K562 (cell line): ENCODE measurements at regions not wholly inside any gene's neighbourhood (a gene's known extent, or its start where the extent isn't known, plus 50 kb on each side); places are given as distances from the start of the nearest gene placed in this dataset.
"Not testable (repeated sequence)": the region's sequence is repeated elsewhere in the genome, so short reads cannot be mapped to it uniquely, and the experiment has no call there.

Experiments used
- ATAC-seq: fragments of 200-7000 bp; cut with Tn5 transposase; 3 replicates; pipeline ENCODE4 v1.9.1; 2020; ENCODE audit warnings: moderate library complexity
- BruUV-seq: library from RNA; stranded (reverse); fragments of 400-500 nt; replicated peaks from 2 replicates; lab custom pipeline; 2021; lab: Mats Ljungman, UMichigan
- CTCF ChIA-PET: fragments of 300-600 bp; formaldehyde crosslinking; extraction: SDS; loops from one replicate; lab custom pipeline; 2021; ENCODE audit warnings: low intra/inter-chr PET ratio; lab: Yijun Ruan, JAX
- POLR2A ChIA-PET: fragments of 300-600, 350-650 bp; sonication (Branson Sonifier 250); formaldehyde crosslinking; extraction: SDS; loops from one replicate; lab custom pipeline; 2021; ENCODE audit warnings: antibody characterized with exemption, inconsistent platforms; lab: Yijun Ruan, JAX
- DNase-seq, 4 experiments: peaks; one replicate each; pipeline versions ENCODE4 v3.0.0 to v3.0.0-alpha.2; 2011 to 2018; ENCODE audit warnings: low spot score in 3 of 4, mixed read lengths in 3 of 4; ENCODE audit errors: extremely low read depth in 1 of 4
- FAIRE-seq: peaks from 2 replicates; lab custom pipeline; 2011; peaks lifted over from hg19 to GRCh38; lab: Jason Lieb, UNC
- H2AFZ ChIP-seq: 2 replicates; pipeline ENCODE4 v1.6.0; 2011; ENCODE audit warnings: low read depth, low read length, control low read depth, inconsistent platforms
- H3K27ac ChIP-seq: fragments of 200-600 bp; 3 replicates; pipeline ENCODE4 v1.8.0; 2011; ENCODE audit warnings: low read depth, mild to moderate bottlenecking, control low read depth, inconsistent platforms, low read length, moderate library complexity, mixed read lengths; ENCODE audit errors: extremely low read depth
- H3K27me3 ChIP-seq, 2 experiments: fragments of 300-600 bp in 1 of 2; 2 replicates in 1 of 2; 3 replicates in 1 of 2; pipeline versions ENCODE4 v1.6.0 to v1.8.0; 2011; ENCODE audit warnings: inconsistent platforms in 2 of 2, low read length in 2 of 2, mild to moderate bottlenecking in 1 of 2, mixed read lengths in 1 of 2, moderate library complexity in 1 of 2; ENCODE audit not compliant: control insufficient read depth in 2 of 2, insufficient read depth in 2 of 2
- H3K36me3 ChIP-seq: fragments of 300-600 bp; 3 replicates; pipeline ENCODE4 v1.8.0; 2011; ENCODE audit warnings: mild to moderate bottlenecking, low read length, inconsistent platforms; ENCODE audit not compliant: control insufficient read depth, insufficient read depth
- H3K4me1 ChIP-seq, 2 experiments: fragments of 200-600 bp in 1 of 2; replicated peaks in 1 of 2; 2 replicates in 1 of 2; 3 replicates in 1 of 2; pipeline versions ENCODE4 v1.5.1 to v1.8.0; 2011; ENCODE audit warnings: inconsistent platforms in 2 of 2, low read length in 2 of 2, mild to moderate bottlenecking in 1 of 2, mixed read lengths in 1 of 2, moderate library complexity in 1 of 2; ENCODE audit not compliant: control insufficient read depth in 2 of 2, insufficient read depth in 2 of 2
- H3K4me2 ChIP-seq: 2 replicates; pipeline ENCODE4 v1.6.1; 2011; ENCODE audit warnings: low read length, control low read depth, inconsistent platforms, mixed read lengths; ENCODE audit not compliant: insufficient read depth
- H3K4me3 ChIP-seq: fragments of 200-600 bp; sonication (generic), shearing (Covaris generic); 2 replicates; pipeline ENCODE4 v1.5.1; 2016; ENCODE audit warnings: control low read depth, inconsistent platforms
- H3K79me2 ChIP-seq: fragments of 200-600 bp; 3 replicates; pipeline ENCODE4 v1.8.0; 2011; ENCODE audit warnings: low read length, inconsistent platforms; ENCODE audit not compliant: control insufficient read depth, insufficient read depth
- H3K9ac ChIP-seq, 2 experiments: 2 replicates each; pipeline versions ENCODE4 v1.6.0 to v1.6.1; 2011; ENCODE audit warnings: low read depth in 2 of 2, low read length in 2 of 2, control low read depth in 1 of 2, inconsistent platforms in 1 of 2, mild to moderate bottlenecking in 1 of 2, mixed read lengths in 1 of 2; ENCODE audit not compliant: insufficient read depth in 1 of 2
- H3K9me1 ChIP-seq: one replicate; pipeline ENCODE4 v1.6.0; 2011; ENCODE audit warnings: inconsistent platforms, mild to moderate bottlenecking, low read length, moderate library complexity; ENCODE audit not compliant: control insufficient read depth, insufficient read depth
- H3K9me3 ChIP-seq: replicated peaks from 2 replicates; pipeline ENCODE4 v1.5.1; 2011; ENCODE audit warnings: low read depth, low read length, inconsistent platforms; ENCODE audit not compliant: control insufficient read depth, insufficient read depth
- H4K20me1 ChIP-seq: replicated peaks from 2 replicates; pipeline ENCODE4 v1.6.1; 2011; ENCODE audit warnings: low read length, inconsistent platforms, mixed read lengths; ENCODE audit not compliant: control insufficient read depth, insufficient read depth
- ARNT ChIP-seq, 2 experiments: fragments of 450-650 bp; IDR thresholded peaks; 2 replicates each; pipeline ENCODE4 v1.6.1; 2016; ENCODE audit warnings: mild to moderate bottlenecking in 1 of 2
- IRF1 ChIP-seq: sonication (generic); formaldehyde crosslinking; IDR thresholded peaks from 2 replicates; pipeline ENCODE4 v1.8.0; 2022; ENCODE audit warnings: missing genetic modification reagents, mild to moderate bottlenecking, borderline replicate concordance
- JUNB ChIP-seq: fragments of 450-650 bp; formaldehyde crosslinking; conservative IDR thresholded peaks from 2 replicates; pipeline ENCODE4 v1.4.0; 2020; ENCODE audit warnings: mild to moderate bottlenecking
- MLX ChIP-seq, 2 experiments: fragments of 450-650 bp in 1 of 2; sonication (generic) in 1 of 2; formaldehyde crosslinking; conservative IDR thresholded peaks; 2 replicates each; pipeline versions ENCODE4 v1.4.0 to v1.8.1; 2020 to 2022; ENCODE audit warnings: mild to moderate bottlenecking in 1 of 2, missing genetic modification reagents in 1 of 2
- RBM25 ChIP-seq: fragments of 200-400 bp; formaldehyde crosslinking; IDR thresholded peaks from 2 replicates; pipeline ENCODE4 v1.6.1; 2018; ENCODE audit warnings: low read length, low read depth, moderate library complexity; ENCODE audit not compliant: severe bottlenecking
- SPI1 ChIP-seq: IDR thresholded peaks from 2 replicates; pipeline ENCODE4 v1.6.1; 2011; ENCODE audit warnings: low read depth, low read length, control low read depth, borderline replicate concordance
- TFE3 ChIP-seq: fragments of 450-650 bp; formaldehyde crosslinking; IDR thresholded peaks from 2 replicates; pipeline ENCODE4 v1.4.0; 2020; ENCODE audit warnings: mild to moderate bottlenecking, mixed read lengths
- WGBS: fragments of 100-300 bp; shearing (Covaris generic); methylation state at CpG from one replicate; pipeline ENCODE4 v1.1.6; 2016; ENCODE audit warnings: low coverage, mixed read lengths; ENCODE audit not compliant: insufficient coverage; ENCODE audit errors: missing lambda C conversion rate; 5-methylcytosine and 5-hydroxymethylcytosine counted together
- in situ Hi-C: fragments of 300-500 bp; cut with MboI; formaldehyde crosslinking; loops from 4 replicates; pipeline ENCODE4 v1.15.0; 2018; ENCODE audit warnings: inconsistent platforms, mixed read lengths
- intact Hi-C: fragments of 100-400 bp; cut with micrococcal nuclease; formaldehyde crosslinking; loops from 2 replicates; pipeline ENCODE4 v1.14.2; 2022

- BruUV-seq = no TSS peak
- intact Hi-C loops (no loop called here), in situ Hi-C loops (no loop called here)
- TF ChIP-seq RBM25 (no peak), IRF1 (CRISPR knock-in tag) (no peak), MLX (CRISPR knock-in tag; conservative IDR thresholded peaks at IDR 0.05) (no peak), ARNT (IDR thresholded peaks at IDR 0.05) (no peak), SPI1 (no peak), JUNB (no peak), TFE3 (CRISPR knock-in tag) (peak; percentile 53)
- Histone ChIP-seq H4K20me1 (no peaks in the 10 kb centered on the region), H3K9me3 (no peaks in the 10 kb centered on the region), H3K36me3 (no peaks in the 10 kb centered on the region), H2AFZ (no peak overlapping the region), H3K4me1 (no peaks in the 10 kb centered on the region), H3K9me1 (no peaks in the 10 kb centered on the region), H3K4me2 (no peak overlapping the region), H3K9ac (no peak overlapping the region), H3K27me3 (no peaks in the 10 kb centered on the region), H3K79me2 (no peaks in the 10 kb centered on the region), H3K4me3 (no peak overlapping the region), H3K27ac (no peak overlapping the region)
- DNase-seq (no peak), ATAC-seq (no peak), FAIRE-seq (no peak)
- 0% methylated on average over 4 of the region's 4 CpGs for WGBS
- ChIA-PET POLR2A (no interaction called here), CTCF (no interaction called here)
Measured at GRCh38 chr7:9149499-9150082, 716.2 kb downstream of the NXPH1 start.

GRCh38 chr7:9163691-9164090, 730.3 kb downstream of the NXPH1 start:
- ATAC-seq, CTCF ChIA-PET, H4K20me1 ChIP-seq: not testable (repeated sequence)

More at GRCh38 chr7:9163691-9164090, 730.3 kb downstream of the NXPH1 start:
- H3K4me3 ChIP-seq, H3K4me1 ChIP-seq, H3K4me2 ChIP-seq, H3K9me3 ChIP-seq, DNase-seq, H3K36me3 ChIP-seq, H3K27ac ChIP-seq, FAIRE-seq, H3K79me2 ChIP-seq, H2AFZ ChIP-seq, POLR2A ChIA-PET, H3K9ac ChIP-seq, in situ Hi-C loops, BruUV-seq, intact Hi-C loops, H3K27me3 ChIP-seq, H3K9me1 ChIP-seq: not testable (repeated sequence)
